ENCODE measurements at regions not wholly inside any gene's neighbourhood (a gene's known extent, or its start where the extent isn't known, plus 50 kb on each side); places are given as distances from the start of the nearest gene placed in this dataset.

GRCh38 chr3:3735919-3736318 lies 63.3 kb upstream of the LRRN1 start:
- TF ChIP-seq POLR2A (IDR thresholded peaks at IDR 0.05) (no peak), CTCF (IDR thresholded peaks at IDR 0.05) (no peak)
